BJ (cell line): ENCODE measurements at regions not wholly inside any gene's neighbourhood (a gene's known extent, or its start where the extent isn't known, plus 50 kb on each side); places are given as distances from the start of the nearest gene placed in this dataset.

Source experiments
- CTCF ChIA-PET: fragments of 350-600 bp; formaldehyde crosslinking; extraction: SDS; loops from one replicate; lab custom pipeline; 2021; ENCODE audit warnings: antibody characterized with exemption, inconsistent platforms; lab: Yijun Ruan, JAX
- POLR2A ChIA-PET: fragments of 300-600 bp; sonication (Branson Sonifier 250); formaldehyde crosslinking; extraction: SDS; loops from one replicate; lab custom pipeline; 2021; ENCODE audit warnings: antibody characterized with exemption; lab: Charles Lee
- DNase-seq: peaks from one replicate; pipeline ENCODE4 v3.0.0-alpha.2; 2011; ENCODE audit warnings: low read depth
- H3K27me3 ChIP-seq: 2 replicates; pipeline ENCODE4 v1.6.0; 2011; ENCODE audit warnings: low read length; ENCODE audit not compliant: control insufficient read depth, insufficient read depth
- H3K36me3 ChIP-seq: 2 replicates; pipeline ENCODE4 v1.5.1; 2011; ENCODE audit warnings: low read length; ENCODE audit not compliant: control insufficient read depth, insufficient read depth
- H3K4me3 ChIP-seq: 2 replicates; pipeline ENCODE4 v1.5.1; 2011; ENCODE audit warnings: low read depth, mild to moderate bottlenecking, control low read depth, low read length
- CTCF ChIP-seq: IDR thresholded peaks from 2 replicates; pipeline ENCODE4 v1.5.1; 2011; ENCODE audit warnings: low read depth, mild to moderate bottlenecking, control low read depth, inconsistent platforms, low read length, moderate library complexity; ENCODE audit not compliant: insufficient read depth

- H3K4me3 ChIP-seq, result no peak overlapping the region
- H3K36me3 ChIP-seq, result peaks cover 2% of the 10 kb centered on the region; the same call in 1 of the 2 replicates
- ChIA-PET CTCF (interaction anchor here (0.6 to 1.3 kb wide), 3 partner anchors 13 to 337 kb away, joined by 3 to 4 read pairs (median 4); no protein-coding TSS in a partner anchor), POLR2A (no interaction called here)
- no peaks in the 10 kb centered on the region for H3K27me3 ChIP-seq
- no peak for TF ChIP-seq CTCF
- DNase-seq, result no peak
These were observed 117.3 kb downstream of the BEGAIN start for GRCh38 chr14:100469632-100470522.

- no peak overlapping the region for H3K4me3 ChIP-seq
- no peaks in the 10 kb centered on the region for H3K27me3 ChIP-seq
- no peak for DNase-seq
- H3K36me3 ChIP-seq, result peaks cover 2% of the 10 kb centered on the region; the same call in 1 of the 2 replicates
- POLR2A ChIA-PET, result no interaction called here
- no peak for TF ChIP-seq CTCF
- CTCF ChIA-PET, result interaction anchor here (1.0 to 1.3 kb wide), 2 partner anchors 12 to 53 kb away, joined by 4 read pairs; no protein-coding TSS in a partner anchor
These were observed 116.7 kb downstream of the BEGAIN start for GRCh38 chr14:100470523-100470897.

- no peaks in the 10 kb centered on the region for H3K27me3 ChIP-seq
- CTCF ChIA-PET, result no interaction called here
- no peak for DNase-seq
- POLR2A ChIA-PET, result no interaction called here
- TF ChIP-seq CTCF, result no peak
- no peak overlapping the region for H3K4me3 ChIP-seq
- peaks cover 2% of the 10 kb centered on the region; the same call in 1 of the 2 replicates for H3K36me3 ChIP-seq
These were observed 115.7 kb downstream of the BEGAIN start for GRCh38 chr14:100471441-100472093.

GRCh38 chr14:100472094-100472455, 115.1 kb downstream of the BEGAIN start:
- H3K36me3 ChIP-seq, result peaks cover 2% of the 10 kb centered on the region; the same call in 1 of the 2 replicates
- no peaks in the 10 kb centered on the region for H3K27me3 ChIP-seq
- H3K4me3 ChIP-seq, result no peak overlapping the region
- CTCF ChIA-PET, result interaction anchor here (2.0 kb wide), 1 partner anchor 11 kb away, joined by 7 read pairs; no protein-coding TSS in a partner anchor
- POLR2A ChIA-PET, result no interaction called here
- DNase-seq, result no peak
- no peak for TF ChIP-seq CTCF

- peaks cover 2% of the 10 kb centered on the region; the same call in 1 of the 2 replicates for H3K36me3 ChIP-seq
- ChIA-PET POLR2A (no interaction called here), CTCF (interaction anchor here (2.0 kb wide), 1 partner anchor 11 kb away, joined by 7 read pairs; no protein-coding TSS in a partner anchor)
- H3K4me3 ChIP-seq, result no peak overlapping the region
- TF ChIP-seq CTCF, result no peak
- DNase-seq, result no peak
- no peaks in the 10 kb centered on the region for H3K27me3 ChIP-seq
These were observed 114.7 kb downstream of the BEGAIN start for GRCh38 chr14:100472491-100472890.
